ENCODE measurements at regions not wholly inside any gene's neighbourhood (a gene's known extent, or its start where the extent isn't known, plus 50 kb on each side); places are given as distances from the start of the nearest gene placed in this dataset.

DNA sequence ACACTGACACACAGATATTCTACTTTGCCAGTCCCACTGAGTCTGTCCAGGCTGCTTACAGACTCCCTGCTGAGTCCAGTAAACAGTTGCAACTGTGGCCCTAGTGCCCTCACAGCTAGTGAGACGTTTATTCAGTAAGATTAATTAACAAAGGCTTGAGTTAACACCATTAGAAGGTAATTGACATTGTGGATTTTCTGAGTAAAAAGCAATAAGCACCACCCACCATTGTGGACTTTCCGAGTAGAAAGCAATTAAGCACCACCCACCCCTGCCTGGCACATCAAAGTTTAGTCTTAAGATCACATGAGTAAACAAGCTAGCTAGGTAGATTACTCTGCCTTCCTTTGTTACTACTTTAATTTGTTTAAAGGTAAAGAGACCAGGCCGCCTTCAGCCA lies 408.6 kb upstream of the IMPG1 start:
- intact Hi-C loops (cut with DNase I): no loop called here

DNA sequence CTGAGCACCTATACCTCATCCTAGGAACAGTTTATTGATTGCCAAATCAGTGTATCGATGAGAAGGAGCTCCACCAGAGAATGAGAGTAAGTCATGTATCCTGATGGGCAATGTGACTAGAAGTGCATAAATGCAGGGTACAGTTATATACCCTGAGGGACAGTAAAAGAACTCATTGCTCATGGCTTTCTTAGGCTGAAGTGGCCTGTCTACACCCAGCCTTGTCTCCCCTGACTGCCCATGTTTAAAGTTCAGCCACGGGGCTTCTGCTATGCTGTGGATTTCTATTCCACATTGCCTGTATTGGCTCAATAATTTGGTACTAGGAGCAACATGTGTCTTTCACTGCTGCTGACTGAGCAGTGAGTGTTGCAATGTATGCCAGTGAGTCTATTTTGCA lies 400.4 kb upstream of the IMPG1 start:
- TF ChIP-seq, protein P1, sequence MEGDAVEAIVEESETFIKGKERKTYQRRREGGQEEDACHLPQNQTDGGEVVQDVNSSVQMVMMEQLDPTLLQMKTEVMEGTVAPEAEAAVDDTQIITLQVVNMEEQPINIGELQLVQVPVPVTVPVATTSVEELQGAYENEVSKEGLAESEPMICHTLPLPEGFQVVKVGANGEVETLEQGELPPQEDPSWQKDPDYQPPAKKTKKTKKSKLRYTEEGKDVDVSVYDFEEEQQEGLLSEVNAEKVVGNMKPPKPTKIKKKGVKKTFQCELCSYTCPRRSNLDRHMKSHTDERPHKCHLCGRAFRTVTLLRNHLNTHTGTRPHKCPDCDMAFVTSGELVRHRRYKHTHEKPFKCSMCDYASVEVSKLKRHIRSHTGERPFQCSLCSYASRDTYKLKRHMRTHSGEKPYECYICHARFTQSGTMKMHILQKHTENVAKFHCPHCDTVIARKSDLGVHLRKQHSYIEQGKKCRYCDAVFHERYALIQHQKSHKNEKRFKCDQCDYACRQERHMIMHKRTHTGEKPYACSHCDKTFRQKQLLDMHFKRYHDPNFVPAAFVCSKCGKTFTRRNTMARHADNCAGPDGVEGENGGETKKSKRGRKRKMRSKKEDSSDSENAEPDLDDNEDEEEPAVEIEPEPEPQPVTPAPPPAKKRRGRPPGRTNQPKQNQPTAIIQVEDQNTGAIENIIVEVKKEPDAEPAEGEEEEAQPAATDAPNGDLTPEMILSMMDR (IDR thresholded peaks at IDR 0.05): no peak
- intact Hi-C loops (cut with DNase I): no loop called here
- H3K4me3 ChIP-seq: no peak overlapping the region
- H3K27ac ChIP-seq: no peak overlapping the region
- no peaks in the 10 kb centered on the region for H3K9me3 ChIP-seq
- no peaks in the 10 kb centered on the region for H3K27me3 ChIP-seq
- no peaks in the 10 kb centered on the region for H3K36me3 ChIP-seq
- no peaks in the 10 kb centered on the region for H3K4me1 ChIP-seq
- DNase-seq (ENCODE audit: low spot score in 2 of 2): no peak

More for the DNA sequence above, 408.6 kb upstream of the IMPG1 start:
- no peak overlapping the region for H3K27ac ChIP-seq
- H3K4me1 ChIP-seq: no peaks in the 10 kb centered on the region
- no peak overlapping the region for H3K4me3 ChIP-seq
- no peaks in the 10 kb centered on the region for H3K36me3 ChIP-seq
- DNase-seq (ENCODE audit: low spot score in 2 of 2): no peak
- H3K27me3 ChIP-seq: no peaks in the 10 kb centered on the region
- peaks cover 0 to 12% of the 10 kb centered on the region in 2 donors for H3K9me3 ChIP-seq
- TF ChIP-seq, protein P1 (IDR thresholded peaks at IDR 0.05): no peak

GRCh38 chr6:76466286-76466685 lies 393.8 kb upstream of the IMPG1 start:
- no peak overlapping the region for H3K4me3 ChIP-seq
- intact Hi-C loops (cut with DNase I): no loop called here

GRCh38 chr6:76465410-76465809 lies 392.9 kb upstream of the IMPG1 start:
- H3K4me3 ChIP-seq: no peak overlapping the region
- H3K9me3 ChIP-seq: no peaks in the 10 kb centered on the region
- intact Hi-C loops (cut with DNase I): no loop called here
- H3K36me3 ChIP-seq: no peaks in the 10 kb centered on the region
- no peaks in the 10 kb centered on the region for H3K4me1 ChIP-seq
- TF ChIP-seq, protein P1 (IDR thresholded peaks at IDR 0.05): no peak
- DNase-seq (ENCODE audit: low spot score in 2 of 2): no peak
- H3K27ac ChIP-seq: no peak overlapping the region
- no peaks in the 10 kb centered on the region for H3K27me3 ChIP-seq

More at GRCh38 chr6:76466286-76466685, 393.8 kb upstream of the IMPG1 start:
- Histone ChIP-seq H3K4me1 (no peaks in the 10 kb centered on the region), H3K9me3 (no peaks in the 10 kb centered on the region), H3K36me3 (no peaks in the 10 kb centered on the region), H3K27me3 (no peaks in the 10 kb centered on the region), H3K27ac (no peak overlapping the region)
- TF ChIP-seq, protein P1 (IDR thresholded peaks at IDR 0.05): no peak
- no peak for DNase-seq (ENCODE audit: low spot score in 2 of 2)

GRCh38 chr6:76453270-76453669 lies 380.8 kb upstream of the IMPG1 start:
- TF ChIP-seq, protein P1 (IDR thresholded peaks at IDR 0.05): no peak

More at GRCh38 chr6:76453270-76453669, 380.8 kb upstream of the IMPG1 start:
- Histone ChIP-seq H3K27ac (no peak overlapping the region), H3K27me3 (no peaks in the 10 kb centered on the region), H3K36me3 (no peaks in the 10 kb centered on the region), H3K9me3 (no peaks in the 10 kb centered on the region), H3K4me1 (no peaks in the 10 kb centered on the region), H3K4me3 (no peak overlapping the region)
- DNase-seq (ENCODE audit: low spot score in 2 of 2): no peak
- intact Hi-C loops (cut with DNase I): no loop called here
